T-helper 2 cell treated with Interferon-gamma antibody and Interleukin-4, amounts not matched to agents 5 μg/mL and 100 μg/mL, for 36 hours (primary cell): ENCODE measurements at regions not wholly inside any gene's neighbourhood (a gene's known extent, or its start where the extent isn't known, plus 50 kb on each side); places are given as distances from the start of the nearest gene placed in this dataset.

Experiments used
- DNase-seq: peaks from one replicate; pipeline ENCODE4 v3.0.0; 2021; ENCODE audit warnings: low spot score
- H3K27ac Mint-ChIP-seq: one replicate; pipeline ENCODE4 v1.8.0; 2021; ENCODE audit warnings: mild to moderate bottlenecking, mixed read lengths
- H3K27me3 Mint-ChIP-seq: one replicate; pipeline ENCODE4 v1.8.0; 2021; ENCODE audit warnings: low read depth, mixed read lengths
- H3K36me3 Mint-ChIP-seq: one replicate; pipeline ENCODE4 v1.8.0; 2021; ENCODE audit warnings: low read depth, mixed read lengths
- H3K4me1 Mint-ChIP-seq: one replicate; pipeline ENCODE4 v1.8.0; 2021; ENCODE audit warnings: low read depth, mixed read lengths
- H3K4me3 Mint-ChIP-seq: one replicate; pipeline ENCODE4 v1.8.0; 2022; ENCODE audit warnings: mild to moderate bottlenecking, moderate library complexity, mixed read lengths
- H3K9me3 Mint-ChIP-seq: one replicate; pipeline ENCODE4 v1.8.0; 2021; ENCODE audit warnings: mixed read lengths

GRCh38 chr18:45119876-45120275 lies 439.2 kb downstream of the SETBP1 start:
- H3K9me3 Mint-ChIP-seq: no peaks in the 10 kb centered on the region
- no peaks in the 10 kb centered on the region for H3K36me3 Mint-ChIP-seq
- H3K27me3 Mint-ChIP-seq: no peaks in the 10 kb centered on the region
- no peak overlapping the region for H3K4me3 Mint-ChIP-seq
- H3K27ac Mint-ChIP-seq: no peak overlapping the region
- no peak for DNase-seq
- H3K4me1 Mint-ChIP-seq: no peaks in the 10 kb centered on the region

- DNase-seq: no peak
Observed at GRCh38 chr18:45121146-45121545, 440.5 kb downstream of the SETBP1 start.

GRCh38 chr18:45122506-45122905 lies 441.8 kb downstream of the SETBP1 start:
- no peaks in the 10 kb centered on the region for H3K36me3 Mint-ChIP-seq
- H3K27ac Mint-ChIP-seq: no peak overlapping the region
- H3K4me3 Mint-ChIP-seq: no peak overlapping the region
- H3K27me3 Mint-ChIP-seq: no peaks in the 10 kb centered on the region
- no peaks in the 10 kb centered on the region for H3K4me1 Mint-ChIP-seq
- no peak for DNase-seq
- H3K9me3 Mint-ChIP-seq: no peaks in the 10 kb centered on the region

More at GRCh38 chr18:45121146-45121545, 440.5 kb downstream of the SETBP1 start:
- Mint-ChIP-seq H3K27ac (no peak overlapping the region), H3K4me1 (no peaks in the 10 kb centered on the region), H3K4me3 (no peak overlapping the region), H3K36me3 (no peaks in the 10 kb centered on the region), H3K27me3 (no peaks in the 10 kb centered on the region), H3K9me3 (no peaks in the 10 kb centered on the region)

DNA sequence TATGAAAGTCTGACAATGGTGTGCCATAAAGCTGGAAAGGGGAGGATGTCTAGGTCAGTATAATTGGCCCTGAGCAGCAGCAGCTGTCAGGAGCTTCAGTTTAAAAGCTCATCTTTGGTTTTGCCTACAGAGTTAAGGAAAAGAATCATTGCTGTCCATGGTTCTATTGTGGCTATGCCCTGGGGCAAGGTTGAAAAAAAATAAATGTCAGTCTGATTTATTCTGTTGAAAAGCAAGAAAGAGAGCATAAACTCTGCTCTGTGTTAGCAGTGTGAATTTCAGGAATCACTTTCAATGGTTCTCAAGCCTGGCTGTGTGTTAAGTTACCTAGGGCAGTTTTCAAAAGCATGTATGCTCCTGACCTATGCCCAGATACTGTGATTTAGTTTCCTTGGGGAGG lies 446.7 kb downstream of the SETBP1 start:
- Mint-ChIP-seq H3K9me3 (no peaks in the 10 kb centered on the region), H3K4me1 (no peaks in the 10 kb centered on the region), H3K4me3 (no peak overlapping the region), H3K36me3 (no peaks in the 10 kb centered on the region), H3K27me3 (peaks cover 4% of the 10 kb centered on the region), H3K27ac (no peak overlapping the region)
- no peak for DNase-seq

GRCh38 chr18:45133276-45133675 lies 452.6 kb downstream of the SETBP1 start:
- no peaks in the 10 kb centered on the region for H3K36me3 Mint-ChIP-seq
- H3K9me3 Mint-ChIP-seq: no peaks in the 10 kb centered on the region
- no peaks in the 10 kb centered on the region for H3K4me1 Mint-ChIP-seq
- peaks cover 4% of the 10 kb centered on the region for H3K27me3 Mint-ChIP-seq
- no peak overlapping the region for H3K27ac Mint-ChIP-seq
- DNase-seq: no peak
- H3K4me3 Mint-ChIP-seq: no peak overlapping the region

DNA sequence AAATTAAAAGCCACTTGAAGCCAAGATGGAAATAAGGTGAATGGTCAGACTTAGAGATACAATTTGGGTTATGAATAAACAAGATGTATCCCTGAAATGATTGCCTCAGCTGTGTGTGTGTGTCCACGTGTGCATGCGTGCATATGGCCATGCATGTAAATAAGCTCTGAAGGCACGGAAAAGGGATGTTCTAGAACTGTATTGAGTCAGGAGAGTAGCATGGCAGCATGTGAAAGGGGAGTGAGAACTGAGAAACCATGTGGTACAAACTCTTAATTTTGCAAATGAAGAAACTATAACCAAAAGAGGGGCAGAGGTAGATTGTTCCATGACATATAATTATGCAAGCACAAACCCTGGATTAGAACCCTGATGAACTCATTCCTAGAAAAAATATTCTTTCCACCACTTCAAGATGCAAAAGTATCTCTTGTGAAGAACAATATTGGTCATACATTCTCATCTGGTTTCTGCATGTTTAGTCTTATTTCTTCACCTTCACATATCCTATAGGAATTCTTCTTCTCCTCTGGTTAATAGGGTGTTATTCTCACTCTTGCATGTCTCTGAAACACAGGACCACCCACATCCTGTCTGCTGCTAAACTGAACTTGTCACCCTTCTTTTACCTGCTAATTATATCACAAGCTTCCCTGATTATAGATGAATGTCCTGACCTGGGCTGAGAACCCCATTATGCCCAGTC lies 455.8 kb downstream of the SETBP1 start:
- no peaks in the 10 kb centered on the region for H3K36me3 Mint-ChIP-seq
- no peaks in the 10 kb centered on the region for H3K4me1 Mint-ChIP-seq
- no peak overlapping the region for H3K27ac Mint-ChIP-seq
- H3K27me3 Mint-ChIP-seq: no peaks in the 10 kb centered on the region
- no peak for DNase-seq
- H3K4me3 Mint-ChIP-seq: no peak overlapping the region
- H3K9me3 Mint-ChIP-seq: no peaks in the 10 kb centered on the region

DNA sequence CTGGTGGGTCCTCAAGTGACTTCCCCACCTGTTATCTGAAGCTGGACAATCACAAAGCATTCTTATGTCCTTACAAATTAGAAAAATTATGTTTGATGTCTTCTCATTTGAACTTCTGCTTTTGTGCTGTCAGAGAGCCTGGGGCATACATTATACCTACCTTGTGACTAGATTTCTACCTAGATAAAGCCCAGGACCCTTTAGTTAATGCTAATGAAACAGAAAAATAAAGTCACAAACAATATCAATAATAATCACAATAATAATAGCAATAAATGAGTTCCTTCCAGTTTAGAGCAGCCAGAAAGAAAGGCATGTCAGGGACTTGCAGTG lies 456.4 kb downstream of the SETBP1 start:
- no peaks in the 10 kb centered on the region for H3K9me3 Mint-ChIP-seq
- H3K4me3 Mint-ChIP-seq: no peak overlapping the region
- H3K27me3 Mint-ChIP-seq: no peaks in the 10 kb centered on the region
- H3K4me1 Mint-ChIP-seq: no peaks in the 10 kb centered on the region
- DNase-seq: no peak
- H3K27ac Mint-ChIP-seq: no peak overlapping the region
- no peaks in the 10 kb centered on the region for H3K36me3 Mint-ChIP-seq

GRCh38 chr18:45139478-45139877 lies 458.8 kb downstream of the SETBP1 start:
- Mint-ChIP-seq H3K9me3 (no peaks in the 10 kb centered on the region), H3K4me3 (no peak overlapping the region), H3K36me3 (no peaks in the 10 kb centered on the region), H3K4me1 (no peaks in the 10 kb centered on the region), H3K27ac (no peak overlapping the region), H3K27me3 (no peaks in the 10 kb centered on the region)
- DNase-seq: no peak

GRCh38 chr18:45142868-45143267 lies 462.2 kb downstream of the SETBP1 start:
- no peaks in the 10 kb centered on the region for H3K27me3 Mint-ChIP-seq
- no peaks in the 10 kb centered on the region for H3K4me1 Mint-ChIP-seq
- H3K27ac Mint-ChIP-seq: no peak overlapping the region
- H3K36me3 Mint-ChIP-seq: no peaks in the 10 kb centered on the region
- no peak overlapping the region for H3K4me3 Mint-ChIP-seq
- no peaks in the 10 kb centered on the region for H3K9me3 Mint-ChIP-seq
- DNase-seq: no peak

DNA sequence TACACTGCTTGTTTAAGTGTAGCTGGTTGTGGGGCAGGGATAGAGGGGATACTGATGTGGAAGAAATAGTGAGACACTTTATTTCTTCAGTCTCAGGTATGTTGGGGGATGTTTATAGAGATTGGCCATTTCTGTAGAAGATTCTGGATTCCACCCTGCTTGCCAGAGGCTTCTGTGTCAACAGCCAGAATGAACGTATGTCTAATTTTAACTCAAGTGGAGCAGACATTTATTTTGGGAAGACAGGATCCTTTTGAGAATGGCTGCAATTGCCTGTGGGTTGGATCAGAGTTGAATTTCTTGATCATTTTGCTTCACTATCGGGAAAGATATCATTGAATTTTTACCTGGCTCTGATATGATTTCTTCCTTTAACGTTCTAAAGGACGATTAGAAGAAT lies 465.6 kb upstream of the SLC14A2 start:
- H3K36me3 Mint-ChIP-seq: no peaks in the 10 kb centered on the region
- no peak for DNase-seq
- H3K4me3 Mint-ChIP-seq: no peak overlapping the region
- H3K27ac Mint-ChIP-seq: no peak overlapping the region
- no peaks in the 10 kb centered on the region for H3K9me3 Mint-ChIP-seq
- no peaks in the 10 kb centered on the region for H3K4me1 Mint-ChIP-seq
- H3K27me3 Mint-ChIP-seq: no peaks in the 10 kb centered on the region

- H3K4me3 Mint-ChIP-seq: no peak overlapping the region
- H3K4me1 Mint-ChIP-seq: no peaks in the 10 kb centered on the region
- no peak for DNase-seq
- no peaks in the 10 kb centered on the region for H3K9me3 Mint-ChIP-seq
- no peak overlapping the region for H3K27ac Mint-ChIP-seq
- H3K36me3 Mint-ChIP-seq: no peaks in the 10 kb centered on the region
- no peaks in the 10 kb centered on the region for H3K27me3 Mint-ChIP-seq
Observed at GRCh38 chr18:45151645-45152044, 463.6 kb upstream of the SLC14A2 start.

DNA sequence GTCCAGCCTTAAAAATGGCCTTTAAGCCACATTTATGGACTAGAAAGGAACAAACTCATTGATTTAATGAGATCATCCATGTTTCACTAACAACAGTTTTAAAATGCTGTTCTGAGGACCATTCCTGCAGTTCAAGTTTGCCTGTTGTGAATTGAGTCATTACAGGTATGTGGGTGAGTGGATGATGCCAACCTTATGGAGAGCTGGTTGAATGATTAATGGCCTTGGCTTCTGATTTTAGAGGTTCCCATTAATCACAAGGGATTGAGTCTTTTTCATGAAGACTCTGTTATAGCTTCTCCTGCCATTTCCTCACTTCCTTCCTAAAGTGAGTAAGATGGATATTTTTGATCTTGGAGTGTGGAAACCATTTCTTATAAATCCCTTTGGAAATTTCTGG lies 459.8 kb upstream of the SLC14A2 start:
- Mint-ChIP-seq H3K4me3 (no peak overlapping the region), H3K27me3 (no peaks in the 10 kb centered on the region), H3K9me3 (no peaks in the 10 kb centered on the region), H3K36me3 (no peaks in the 10 kb centered on the region), H3K27ac (no peak overlapping the region), H3K4me1 (no peaks in the 10 kb centered on the region)
- no peak for DNase-seq

- no peak for DNase-seq
- Mint-ChIP-seq H3K4me3 (no peak overlapping the region), H3K27me3 (peaks cover 8% of the 10 kb centered on the region), H3K27ac (no peak overlapping the region), H3K9me3 (no peaks in the 10 kb centered on the region), H3K4me1 (no peaks in the 10 kb centered on the region), H3K36me3 (no peaks in the 10 kb centered on the region)
Observed at GRCh38 chr18:45156946-45157345, 458.3 kb upstream of the SLC14A2 start.

- no peak overlapping the region for H3K4me3 Mint-ChIP-seq
- H3K27ac Mint-ChIP-seq: no peak overlapping the region
- peaks cover 10% of the 10 kb centered on the region for H3K27me3 Mint-ChIP-seq
- H3K4me1 Mint-ChIP-seq: no peaks in the 10 kb centered on the region
- DNase-seq: no peak
- H3K36me3 Mint-ChIP-seq: no peaks in the 10 kb centered on the region
- no peaks in the 10 kb centered on the region for H3K9me3 Mint-ChIP-seq
Observed at GRCh38 chr18:45157576-45157975, 457.7 kb upstream of the SLC14A2 start.

- H3K4me1 Mint-ChIP-seq: no peaks in the 10 kb centered on the region
- H3K4me3 Mint-ChIP-seq: no peak overlapping the region
- H3K27me3 Mint-ChIP-seq: peaks cover 15% of the 10 kb centered on the region
- no peak for DNase-seq
- no peak overlapping the region for H3K27ac Mint-ChIP-seq
- H3K36me3 Mint-ChIP-seq: no peaks in the 10 kb centered on the region
- H3K9me3 Mint-ChIP-seq: no peaks in the 10 kb centered on the region
Observed at GRCh38 chr18:45161850-45162249, 453.4 kb upstream of the SLC14A2 start.
